DND-41 (cell line): ENCODE measurements at regions not wholly inside any gene's neighbourhood (a gene's known extent, or its start where the extent isn't known, plus 50 kb on each side); places are given as distances from the start of the nearest gene placed in this dataset.

ENCODE experiments used
- CTCF ChIP-seq: IDR thresholded peaks from 2 replicates; pipeline ENCODE4 v1.5.1; 2012; ENCODE audit warnings: borderline replicate concordance, low read length, moderate library complexity, mild to moderate bottlenecking; ENCODE audit not compliant: poor library complexity, severe bottlenecking; ENCODE audit errors: extremely low read depth
- EZH2 ChIP-seq: IDR thresholded peaks from 3 replicates; pipeline ENCODE4 v1.6.1; 2012; ENCODE audit warnings: borderline replicate concordance, low read depth, mild to moderate bottlenecking, moderate library complexity, low read length, inconsistent platforms; ENCODE audit not compliant: severe bottlenecking

GRCh38 chr6:91500689-91501303, 913.9 kb upstream of the MAP3K7 start:
- TF ChIP-seq CTCF = no peak
- TF ChIP-seq EZH2 = no peak
